ENCODE measurements at regions not wholly inside any gene's neighbourhood (a gene's known extent, or its start where the extent isn't known, plus 50 kb on each side); places are given as distances from the start of the nearest gene placed in this dataset.

DNA sequence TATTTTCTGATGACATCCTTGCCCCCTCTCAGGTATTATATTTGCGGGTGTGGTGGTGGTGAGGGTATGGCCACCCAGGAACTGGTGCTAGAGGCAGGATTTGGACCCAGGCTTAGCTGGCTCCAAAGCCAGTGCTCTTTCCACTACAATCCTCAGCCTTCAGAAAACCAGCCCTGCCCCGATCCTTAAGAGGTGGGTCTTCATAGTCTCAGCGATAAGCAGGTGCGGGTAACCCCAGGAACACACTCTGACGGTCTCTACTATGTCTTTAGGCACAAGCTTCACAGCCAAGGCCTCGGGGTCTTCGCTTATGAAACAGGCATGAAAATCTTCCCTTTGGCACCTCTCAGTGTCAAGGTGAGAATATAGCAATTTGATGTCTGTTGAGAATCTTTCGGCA is 169.3 kb downstream of the FGF18 start:
- Histone ChIP-seq H3K27me3 (ENCODE audit: control insufficient read depth in 3 of 3, insufficient read depth in 3 of 3, low read length in 3 of 3) (peaks cover 0 to 14% (median 6%) of the 10 kb centered on the region in 3 donors), H3K9me3 (ENCODE audit: control insufficient read depth in 3 of 3, low read length in 3 of 3) (no peaks in the 10 kb centered on the region), H3K9ac (ENCODE audit: low read depth in 1 of 3, low read length in 3 of 3) (no peak overlapping the region), H3K4me3 (ENCODE audit: low read length in 3 of 3) (no peak overlapping the region), H3K4me1 (ENCODE audit: control insufficient read depth in 3 of 3, insufficient read depth in 3 of 3, low read length in 3 of 3) (no peaks in the 10 kb centered on the region), H3K36me3 (ENCODE audit: control insufficient read depth in 3 of 3, insufficient read depth in 3 of 3, low read length in 3 of 3) (no peaks in the 10 kb centered on the region), H3K27ac (ENCODE audit: low read depth, low read length) (no peak overlapping the region)

DNA sequence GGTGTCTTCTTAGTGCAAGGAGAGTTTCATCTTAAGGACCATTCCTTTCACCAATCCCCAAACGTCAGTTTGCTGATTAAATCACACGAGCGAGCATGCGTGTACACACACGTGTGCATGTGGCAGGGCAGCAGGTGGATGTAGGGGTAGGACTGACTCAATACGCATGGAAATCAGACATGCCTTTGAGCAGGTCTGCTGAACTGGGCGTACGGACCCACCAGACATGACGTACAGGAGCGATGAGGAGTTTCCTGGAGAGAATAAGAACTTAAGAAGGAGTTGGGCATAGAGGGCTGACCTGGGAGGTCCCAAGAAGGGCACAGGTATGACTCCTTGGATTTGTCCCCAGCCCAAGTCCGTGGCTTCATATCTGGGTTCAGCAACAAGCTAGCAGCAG is 170.0 kb downstream of the FGF18 start:
- Histone ChIP-seq H3K4me3 (ENCODE audit: low read length in 3 of 3) (no peak overlapping the region), H3K9ac (ENCODE audit: low read depth in 1 of 3, low read length in 3 of 3) (no peak overlapping the region), H3K27ac (ENCODE audit: low read depth, low read length) (no peak overlapping the region)

DNA sequence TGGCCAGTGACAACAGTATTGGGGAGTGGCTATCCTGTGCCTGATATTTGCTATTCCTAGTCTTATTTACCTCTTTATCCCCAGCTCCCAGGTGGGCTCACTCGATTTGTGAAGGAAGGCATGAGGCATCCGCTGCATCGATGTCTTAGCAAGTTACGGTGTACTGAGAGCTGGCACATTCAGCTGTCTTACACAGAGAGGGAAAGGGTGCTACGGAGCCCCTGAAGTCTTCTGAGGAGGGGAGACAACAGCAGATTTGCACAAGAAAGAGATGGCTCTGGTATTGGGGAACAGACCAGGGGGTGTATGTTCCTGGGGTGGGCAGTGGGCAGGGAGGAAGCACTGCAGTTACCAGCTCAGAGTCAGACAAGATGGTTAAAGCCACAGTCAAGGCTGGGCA is 172.6 kb downstream of the FGF18 start:
- Histone ChIP-seq H3K27me3 (ENCODE audit: control insufficient read depth in 3 of 3, insufficient read depth in 3 of 3, low read length in 3 of 3) (peaks cover 0 to 14% (median 4%) of the 10 kb centered on the region in 3 donors), H3K9ac (ENCODE audit: low read depth in 1 of 3, low read length in 3 of 3) (no peak overlapping the region), H3K4me3 (ENCODE audit: low read length in 3 of 3) (no peak overlapping the region), H3K9me3 (ENCODE audit: control insufficient read depth in 3 of 3, low read length in 3 of 3) (peaks cover 0 to 2% (median 0%) of the 10 kb centered on the region in 3 donors), H3K36me3 (ENCODE audit: control insufficient read depth in 3 of 3, insufficient read depth in 3 of 3, low read length in 3 of 3) (no peaks in the 10 kb centered on the region), H3K27ac (ENCODE audit: low read depth, low read length) (no peak overlapping the region), H3K4me1 (ENCODE audit: control insufficient read depth in 3 of 3, insufficient read depth in 3 of 3, low read length in 3 of 3) (peaks cover 0 to 2% (median 0%) of the 10 kb centered on the region in 3 donors)

More for the DNA sequence above, 170.0 kb downstream of the FGF18 start:
- Histone ChIP-seq H3K36me3 (ENCODE audit: control insufficient read depth in 3 of 3, insufficient read depth in 3 of 3, low read length in 3 of 3) (no peaks in the 10 kb centered on the region), H3K9me3 (ENCODE audit: control insufficient read depth in 3 of 3, low read length in 3 of 3) (no peaks in the 10 kb centered on the region), H3K4me1 (ENCODE audit: control insufficient read depth in 3 of 3, insufficient read depth in 3 of 3, low read length in 3 of 3) (no peaks in the 10 kb centered on the region), H3K27me3 (ENCODE audit: control insufficient read depth in 3 of 3, insufficient read depth in 3 of 3, low read length in 3 of 3) (peaks cover 0 to 14% (median 6%) of the 10 kb centered on the region in 3 donors)

- Histone ChIP-seq H3K36me3 (ENCODE audit: control insufficient read depth in 3 of 3, insufficient read depth in 3 of 3, low read length in 3 of 3) (no peaks in the 10 kb centered on the region), H3K4me3 (ENCODE audit: low read length in 3 of 3) (no peak overlapping the region), H3K4me1 (ENCODE audit: control insufficient read depth in 3 of 3, insufficient read depth in 3 of 3, low read length in 3 of 3) (peaks cover 0 to 2% (median 0%) of the 10 kb centered on the region in 3 donors), H3K27me3 (ENCODE audit: control insufficient read depth in 3 of 3, insufficient read depth in 3 of 3, low read length in 3 of 3) (peaks cover 0 to 14% (median 4%) of the 10 kb centered on the region in 3 donors), H3K27ac (ENCODE audit: low read depth, low read length) (no peak overlapping the region), H3K9ac (ENCODE audit: low read depth in 1 of 3, low read length in 3 of 3) (no peak overlapping the region), H3K9me3 (ENCODE audit: control insufficient read depth in 3 of 3, low read length in 3 of 3) (peaks cover 0 to 2% (median 0%) of the 10 kb centered on the region in 3 donors)
These were observed 173.3 kb downstream of the FGF18 start for GRCh38 chr5:171592736-171593135.

DNA sequence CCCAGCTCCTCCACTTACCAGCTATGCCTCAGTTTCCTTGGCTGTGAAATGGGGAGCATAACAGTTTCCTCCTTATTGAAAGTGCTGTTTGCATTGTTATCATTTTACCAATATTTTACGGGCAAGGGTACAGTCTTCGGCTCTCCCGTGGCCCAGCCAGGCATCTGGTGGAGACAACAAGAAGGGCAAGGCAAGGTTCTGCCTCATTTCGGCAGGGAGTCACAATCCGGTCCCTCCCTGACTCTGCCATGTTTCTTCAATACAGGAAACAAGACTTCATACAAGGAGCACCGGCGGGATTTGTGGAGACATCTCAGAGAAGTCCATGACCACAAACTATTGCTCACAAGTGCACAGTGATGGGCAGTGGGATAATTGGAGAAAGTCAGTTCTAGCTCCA is 174.0 kb downstream of the FGF18 start:
- no peaks in the 10 kb centered on the region for H3K36me3 ChIP-seq (ENCODE audit: control insufficient read depth in 3 of 3, insufficient read depth in 3 of 3, low read length in 3 of 3)
- H3K27me3 ChIP-seq (ENCODE audit: control insufficient read depth in 3 of 3, insufficient read depth in 3 of 3, low read length in 3 of 3), result peaks cover 0 to 19% (median 4%) of the 10 kb centered on the region in 3 donors
- peaks cover 0 to 2% (median 0%) of the 10 kb centered on the region in 3 donors for H3K4me1 ChIP-seq (ENCODE audit: control insufficient read depth in 3 of 3, insufficient read depth in 3 of 3, low read length in 3 of 3)
- peaks cover 0 to 2% (median 0%) of the 10 kb centered on the region in 3 donors for H3K9me3 ChIP-seq (ENCODE audit: control insufficient read depth in 3 of 3, low read length in 3 of 3)
- no peak overlapping the region for H3K9ac ChIP-seq (ENCODE audit: low read depth in 1 of 3, low read length in 3 of 3)
- no peak overlapping the region for H3K27ac ChIP-seq (ENCODE audit: low read depth, low read length)
- no peak overlapping the region for H3K4me3 ChIP-seq (ENCODE audit: low read length in 3 of 3)

DNA sequence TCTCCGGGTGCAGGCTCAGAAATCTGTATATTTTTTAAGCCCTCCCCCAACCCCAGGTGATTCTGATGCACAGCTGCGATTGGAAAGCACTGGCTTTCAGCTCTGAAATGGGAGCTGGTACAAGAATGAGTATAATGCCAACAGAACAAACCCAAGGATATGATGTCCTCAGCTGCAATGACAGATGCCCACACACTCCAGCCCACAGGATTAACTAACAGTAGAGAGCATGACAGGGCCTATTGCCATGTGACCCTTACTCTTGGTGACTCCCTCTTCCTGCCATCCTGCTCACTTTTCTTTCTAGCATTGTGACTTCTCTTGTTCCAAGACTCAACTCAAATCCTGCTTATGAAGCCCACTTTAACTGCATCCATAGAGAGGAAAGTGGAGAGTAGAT is 174.5 kb downstream of the FGF18 start:
- H3K27me3 ChIP-seq (ENCODE audit: control insufficient read depth in 3 of 3, insufficient read depth in 3 of 3, low read length in 3 of 3), result peaks cover 3 to 19% (median 4%) of the 10 kb centered on the region in 3 donors
- peaks cover 0 to 2% (median 0%) of the 10 kb centered on the region in 3 donors for H3K9me3 ChIP-seq (ENCODE audit: control insufficient read depth in 3 of 3, low read length in 3 of 3)
- no peaks in the 10 kb centered on the region for H3K36me3 ChIP-seq (ENCODE audit: control insufficient read depth in 3 of 3, insufficient read depth in 3 of 3, low read length in 3 of 3)
- peaks cover 0 to 2% (median 0%) of the 10 kb centered on the region in 3 donors for H3K4me1 ChIP-seq (ENCODE audit: control insufficient read depth in 3 of 3, insufficient read depth in 3 of 3, low read length in 3 of 3)
- no peak overlapping the region for H3K9ac ChIP-seq (ENCODE audit: low read depth in 1 of 3, low read length in 3 of 3)
- H3K4me3 ChIP-seq (ENCODE audit: low read length in 3 of 3), result no peak overlapping the region
- no peak overlapping the region for H3K27ac ChIP-seq (ENCODE audit: low read depth, low read length)

GRCh38 chr5:171595401-171595800 is 176.0 kb downstream of the FGF18 start:
- Histone ChIP-seq H3K4me3 (ENCODE audit: low read length in 3 of 3) (no peak overlapping the region), H3K9me3 (ENCODE audit: control insufficient read depth in 3 of 3, low read length in 3 of 3) (peaks cover 0 to 2% (median 0%) of the 10 kb centered on the region in 3 donors), H3K36me3 (ENCODE audit: control insufficient read depth in 3 of 3, insufficient read depth in 3 of 3, low read length in 3 of 3) (no peaks in the 10 kb centered on the region), H3K27ac (ENCODE audit: low read depth, low read length) (no peak overlapping the region), H3K4me1 (ENCODE audit: control insufficient read depth in 3 of 3, insufficient read depth in 3 of 3, low read length in 3 of 3) (peaks cover 0 to 2% (median 0%) of the 10 kb centered on the region in 3 donors), H3K27me3 (ENCODE audit: control insufficient read depth in 3 of 3, insufficient read depth in 3 of 3, low read length in 3 of 3) (peaks cover 6 to 9% (median 7%) of the 10 kb centered on the region in 3 donors), H3K9ac (ENCODE audit: low read depth in 1 of 3, low read length in 3 of 3) (no peak overlapping the region)

DNA sequence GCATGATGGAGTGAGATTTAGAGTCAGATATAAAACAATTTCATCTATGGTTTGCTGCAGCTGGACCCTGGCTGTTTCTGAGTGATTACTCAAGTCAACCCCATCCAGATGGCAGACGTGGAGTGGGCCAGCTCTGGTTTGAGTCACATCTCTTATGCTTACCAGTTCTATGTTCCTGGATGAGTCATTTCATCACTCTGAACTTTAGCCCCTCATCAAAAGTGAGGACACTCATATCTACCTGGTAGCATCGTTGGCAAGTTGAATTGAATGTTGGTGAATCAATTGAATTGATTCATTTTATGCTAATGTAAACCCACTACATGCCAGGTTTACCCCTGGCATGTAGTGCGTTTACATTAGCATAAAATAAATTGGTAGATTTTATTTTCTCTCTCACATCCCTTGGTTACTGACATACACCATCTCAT is 176.4 kb downstream of the FGF18 start:
- peaks cover 4 to 9% (median 6%) of the 10 kb centered on the region in 3 donors for H3K27me3 ChIP-seq (ENCODE audit: control insufficient read depth in 3 of 3, insufficient read depth in 3 of 3, low read length in 3 of 3)
- no peak overlapping the region for H3K4me3 ChIP-seq (ENCODE audit: low read length in 3 of 3)
- H3K27ac ChIP-seq (ENCODE audit: low read depth, low read length), result no peak overlapping the region
- H3K9ac ChIP-seq (ENCODE audit: low read depth in 1 of 3, low read length in 3 of 3), result no peak overlapping the region
- peaks cover 0 to 2% (median 0%) of the 10 kb centered on the region in 3 donors for H3K4me1 ChIP-seq (ENCODE audit: control insufficient read depth in 3 of 3, insufficient read depth in 3 of 3, low read length in 3 of 3)
- no peaks in the 10 kb centered on the region for H3K36me3 ChIP-seq (ENCODE audit: control insufficient read depth in 3 of 3, insufficient read depth in 3 of 3, low read length in 3 of 3)
- H3K9me3 ChIP-seq (ENCODE audit: control insufficient read depth in 3 of 3, low read length in 3 of 3), result peaks cover 0 to 2% (median 0%) of the 10 kb centered on the region in 3 donors

GRCh38 chr5:171596391-171596878 is 177.0 kb downstream of the FGF18 start:
- no peak overlapping the region for H3K4me3 ChIP-seq (ENCODE audit: low read length in 3 of 3)
- H3K4me1 ChIP-seq (ENCODE audit: control insufficient read depth in 3 of 3, insufficient read depth in 3 of 3, low read length in 3 of 3), result peaks cover 0 to 2% (median 0%) of the 10 kb centered on the region in 3 donors
- H3K27me3 ChIP-seq (ENCODE audit: control insufficient read depth in 3 of 3, insufficient read depth in 3 of 3, low read length in 3 of 3), result peaks cover 2 to 9% (median 6%) of the 10 kb centered on the region in 3 donors
- H3K36me3 ChIP-seq (ENCODE audit: control insufficient read depth in 3 of 3, insufficient read depth in 3 of 3, low read length in 3 of 3), result no peaks in the 10 kb centered on the region
- H3K27ac ChIP-seq (ENCODE audit: low read depth, low read length), result peak overlapping the region; percentile 14
- no peak overlapping the region for H3K9ac ChIP-seq (ENCODE audit: low read depth in 1 of 3, low read length in 3 of 3)
- H3K9me3 ChIP-seq (ENCODE audit: control insufficient read depth in 3 of 3, low read length in 3 of 3), result peaks cover 0 to 2% (median 0%) of the 10 kb centered on the region in 3 donors

GRCh38 chr5:171597946-171598640 is 178.6 kb downstream of the FGF18 start:
- peaks cover 0 to 2% (median 0%) of the 10 kb centered on the region in 3 donors for H3K9me3 ChIP-seq (ENCODE audit: control insufficient read depth in 3 of 3, low read length in 3 of 3)
- peaks cover 0 to 2% (median 0%) of the 10 kb centered on the region in 3 donors for H3K4me1 ChIP-seq (ENCODE audit: control insufficient read depth in 3 of 3, insufficient read depth in 3 of 3, low read length in 3 of 3)
- H3K27me3 ChIP-seq (ENCODE audit: control insufficient read depth in 3 of 3, insufficient read depth in 3 of 3, low read length in 3 of 3), result peaks cover 2 to 6% (median 5%) of the 10 kb centered on the region in 3 donors
- H3K36me3 ChIP-seq (ENCODE audit: control insufficient read depth in 3 of 3, insufficient read depth in 3 of 3, low read length in 3 of 3), result no peaks in the 10 kb centered on the region
- no peak overlapping the region for H3K27ac ChIP-seq (ENCODE audit: low read depth, low read length)
- no peak overlapping the region for H3K4me3 ChIP-seq (ENCODE audit: low read length in 3 of 3)
- H3K9ac ChIP-seq (ENCODE audit: low read depth in 1 of 3, low read length in 3 of 3), result no peak overlapping the region
